H9 (cell line): ENCODE measurements at regions not wholly inside any gene's neighbourhood (a gene's known extent, or its start where the extent isn't known, plus 50 kb on each side); places are given as distances from the start of the nearest gene placed in this dataset.

Experiments used
- DNase-seq: peaks from one replicate; pipeline ENCODE4 v3.0.0-alpha.2; 2017
- H2AFZ ChIP-seq: one replicate; pipeline ENCODE4 v1.6.1; 2013; ENCODE audit warnings: mild to moderate bottlenecking, low read length, control low read depth, moderate library complexity
- H2AK5ac ChIP-seq: 2 replicates; pipeline ENCODE4 v1.6.1; 2013; ENCODE audit warnings: low read length, control low read depth, mixed read lengths; ENCODE audit not compliant: insufficient read length
- H2BK120ac ChIP-seq: one replicate; pipeline ENCODE4 v1.6.1; 2013; ENCODE audit warnings: low read depth, mild to moderate bottlenecking, low read length, control low read depth, inconsistent platforms; ENCODE audit not compliant: poor library complexity, severe bottlenecking
- H2BK12ac ChIP-seq: 2 replicates; pipeline ENCODE4 v1.6.1; 2013; ENCODE audit warnings: low read length, control low read depth, mixed read lengths, low read depth; ENCODE audit not compliant: insufficient read length
- H2BK15ac ChIP-seq: 2 replicates; pipeline ENCODE4 v1.6.1; 2013; ENCODE audit warnings: low read depth, low read length, control low read depth
- H2BK20ac ChIP-seq: one replicate; pipeline ENCODE4 v1.6.1; 2013; ENCODE audit warnings: low read depth, mild to moderate bottlenecking, low read length, control low read depth, inconsistent platforms; ENCODE audit not compliant: poor library complexity, severe bottlenecking
- H2BK5ac ChIP-seq: 2 replicates; pipeline ENCODE4 v1.6.1; 2013; ENCODE audit warnings: low read length, control low read depth, mixed read lengths; ENCODE audit not compliant: insufficient read length
- H3K14ac ChIP-seq: 2 replicates; pipeline ENCODE4 v1.6.1; 2013; ENCODE audit warnings: low read length, control low read depth; ENCODE audit not compliant: insufficient read depth
- H3K18ac ChIP-seq: 2 replicates; pipeline ENCODE4 v1.6.1; 2013; ENCODE audit warnings: low read depth, mild to moderate bottlenecking, mixed read lengths, low read length, control low read depth; ENCODE audit not compliant: insufficient read length
- H3K23ac ChIP-seq: 2 replicates; pipeline ENCODE4 v1.6.1; 2013; ENCODE audit warnings: low read length, control low read depth, mixed read lengths, low read depth; ENCODE audit not compliant: insufficient read length
- H3K23me2 ChIP-seq: 2 replicates; pipeline ENCODE4 v1.6.1; 2013; ENCODE audit warnings: low read depth, mild to moderate bottlenecking, mixed read lengths, low read length, control low read depth; ENCODE audit not compliant: insufficient read length, poor library complexity, severe bottlenecking
- H3K27ac ChIP-seq: 2 replicates; pipeline ENCODE4 v1.5.1; 2013; ENCODE audit warnings: low read length, control low read depth, mixed read lengths, low read depth; ENCODE audit not compliant: insufficient read length
- H3K27me3 ChIP-seq: 2 replicates; pipeline ENCODE4 v1.6.1; 2013; ENCODE audit warnings: low read length, control low read depth, inconsistent platforms; ENCODE audit not compliant: insufficient read depth
- H3K4ac ChIP-seq: 2 replicates; pipeline ENCODE4 v1.6.1; 2013; ENCODE audit warnings: low read depth, mild to moderate bottlenecking, control low read depth, inconsistent platforms, low read length, moderate library complexity
- H3K4me1 ChIP-seq: 2 replicates; pipeline ENCODE4 v1.6.1; 2013; ENCODE audit warnings: low read length, control low read depth, inconsistent platforms; ENCODE audit not compliant: insufficient read depth
- H3K4me2 ChIP-seq: 2 replicates; pipeline ENCODE4 v1.6.1; 2013; ENCODE audit warnings: low read length, control low read depth, mixed read lengths; ENCODE audit not compliant: insufficient read length, insufficient read depth
- H3K56ac ChIP-seq: 2 replicates; pipeline ENCODE4 v1.6.1; 2013; ENCODE audit warnings: low read depth, mild to moderate bottlenecking, mixed read lengths, low read length, control low read depth; ENCODE audit not compliant: insufficient read length
- H3K79me1 ChIP-seq: 2 replicates; pipeline ENCODE4 v1.6.1; 2013; ENCODE audit warnings: low read depth, mild to moderate bottlenecking, moderate library complexity, low read length, control low read depth, inconsistent platforms; ENCODE audit not compliant: insufficient read depth, poor library complexity, severe bottlenecking
- H3K79me2 ChIP-seq: 2 replicates; pipeline ENCODE4 v1.6.1; 2013; ENCODE audit warnings: low read length, control low read depth, inconsistent platforms; ENCODE audit not compliant: insufficient read depth
- H3K9ac ChIP-seq: 2 replicates; pipeline ENCODE4 v1.6.1; 2013; ENCODE audit warnings: low read length, control low read depth, mixed read lengths; ENCODE audit not compliant: insufficient read length; ENCODE audit errors: extremely low read depth
- H3K9me3 ChIP-seq: one replicate; pipeline ENCODE4 v1.6.1; 2013; ENCODE audit warnings: low read depth, low read length, inconsistent platforms; ENCODE audit not compliant: control insufficient read depth
- H3T11ph ChIP-seq: one replicate; pipeline ENCODE4 v1.6.1; 2013; ENCODE audit warnings: mild to moderate bottlenecking, low read length, control low read depth, inconsistent platforms
- H4K20me1 ChIP-seq: one replicate; pipeline ENCODE4 v1.6.1; 2013; ENCODE audit not compliant: control insufficient read depth, insufficient read length, insufficient read depth
- H4K5ac ChIP-seq: 2 replicates; pipeline ENCODE4 v1.6.1; 2013; ENCODE audit warnings: low read depth, mild to moderate bottlenecking, mixed read lengths, low read length, control low read depth; ENCODE audit not compliant: insufficient read length
- H4K8ac ChIP-seq: replicated peaks from 2 replicates; pipeline ENCODE4 v1.6.1; 2013; ENCODE audit warnings: low read length, control low read depth, mixed read lengths, low read depth; ENCODE audit not compliant: insufficient read length
- H4K91ac ChIP-seq: 2 replicates; pipeline ENCODE4 v1.6.1; 2013; ENCODE audit warnings: low read depth, mild to moderate bottlenecking, moderate library complexity, mixed read lengths, low read length, control low read depth; ENCODE audit not compliant: insufficient read length
- H3K27ac Mint-ChIP-seq, 3 experiments: 2 replicates in 2 of 3; 3 replicates in 1 of 3; pipeline ENCODE4 v1.8.0; 2020 to 2021; ENCODE audit warnings: mixed read lengths in 3 of 3, mild to moderate bottlenecking in 1 of 3, moderate library complexity in 1 of 3
- H3K27me3 Mint-ChIP-seq: 2 replicates; pipeline ENCODE4 v1.8.0; 2021; ENCODE audit warnings: low read depth, mild to moderate bottlenecking, moderate library complexity, mixed read lengths
- H3K36me3 Mint-ChIP-seq, 3 experiments: 2 replicates in 2 of 3; 3 replicates in 1 of 3; pipeline ENCODE4 v1.8.0; 2020 to 2021; ENCODE audit warnings: low read depth in 3 of 3, mixed read lengths in 3 of 3; ENCODE audit not compliant: insufficient read depth in 1 of 3
- H3K4me1 Mint-ChIP-seq, 2 experiments: 2 replicates each; pipeline ENCODE4 v1.8.0; 2020; ENCODE audit warnings: mixed read lengths in 2 of 2
- H3K4me3 Mint-ChIP-seq, 2 experiments: 2 replicates in 1 of 2; 3 replicates in 1 of 2; pipeline ENCODE4 v1.8.0; 2020 to 2021; ENCODE audit warnings: mild to moderate bottlenecking in 2 of 2, mixed read lengths in 2 of 2, moderate library complexity in 1 of 2
- H3K9me3 Mint-ChIP-seq, 2 experiments: 2 replicates in 1 of 2; 3 replicates in 1 of 2; pipeline ENCODE4 v1.8.0; 2020; ENCODE audit warnings: mild to moderate bottlenecking in 2 of 2, mixed read lengths in 2 of 2, moderate library complexity in 1 of 2
- CTCF ChIP-seq: fragments of 200-600 bp; sonication (generic); conservative IDR thresholded peaks from 3 replicates; pipeline ENCODE4 v1.8.0; 2021; ENCODE audit warnings: antibody characterized with exemption, mild to moderate bottlenecking
- WGBS: extraction: QIAGEN DNeasy Blood & Tissue Kit; methylation state at CpG from one replicate; pipeline ENCODE4 v1.1.7; 2013; ENCODE audit warnings: missing lambda C conversion rate, low lambda C conversion rate, mixed read lengths; ENCODE audit not compliant: insufficient read length; ENCODE audit errors: extremely low coverage; 5-methylcytosine and 5-hydroxymethylcytosine counted together

DNA sequence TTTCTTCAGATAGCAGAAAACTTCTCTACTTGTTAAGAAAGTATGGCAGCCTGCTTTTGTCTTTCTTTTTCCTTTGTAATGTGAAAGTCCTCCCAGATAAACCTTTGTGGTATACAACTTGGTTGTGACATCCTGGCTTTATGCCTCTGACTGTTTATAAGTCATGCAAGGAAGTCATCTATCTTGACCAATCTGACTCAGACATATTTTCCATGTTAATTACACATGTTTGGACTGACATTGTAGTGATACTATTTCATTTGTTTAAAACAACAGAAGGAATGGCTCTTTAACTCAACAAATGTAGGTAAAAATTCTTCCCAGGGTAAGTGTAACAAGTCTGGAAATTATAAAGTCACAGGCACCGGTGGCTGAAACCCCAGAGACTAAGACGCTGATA lies 341.6 kb upstream of the MEOX2 start:
- Histone ChIP-seq H3K79me1 (no peaks in the 10 kb centered on the region), H3T11ph (no peak overlapping the region), H2BK15ac (no peak overlapping the region), H3K14ac (no peak overlapping the region), H3K9me3 (no peaks in the 10 kb centered on the region), H2AFZ (no peak overlapping the region), H3K27ac (no peak overlapping the region), H3K56ac (no peak overlapping the region), H2BK12ac (no peak overlapping the region), H3K23me2 (no peaks in the 10 kb centered on the region), H3K27me3 (no peaks in the 10 kb centered on the region), H4K91ac (no peak overlapping the region), H3K23ac (no peak overlapping the region), H4K5ac (no peak overlapping the region), H3K4me2 (no peak overlapping the region), H3K79me2 (no peaks in the 10 kb centered on the region), H4K20me1 (no peaks in the 10 kb centered on the region), H3K9ac (no peak overlapping the region), H2BK20ac (no peak overlapping the region), H4K8ac (no peak overlapping the region), H3K4me1 (no peaks in the 10 kb centered on the region), H3K18ac (no peak overlapping the region), H2BK120ac (no peak overlapping the region), H2BK5ac (no peak overlapping the region), H2AK5ac (no peak overlapping the region), H3K4ac (no peak overlapping the region)
- no peaks in the 10 kb centered on the region for H3K9me3 Mint-ChIP-seq
- H3K36me3 Mint-ChIP-seq: no peaks in the 10 kb centered on the region
- H3K4me3 Mint-ChIP-seq: no peak overlapping the region
- DNase-seq: no peak
- no peak for TF ChIP-seq CTCF
- H3K4me1 Mint-ChIP-seq: peaks cover 13 to 15% of the 10 kb centered on the region in 2 experiments
- no peaks in the 10 kb centered on the region for H3K27me3 Mint-ChIP-seq
- H3K27ac Mint-ChIP-seq: no peak overlapping the region
- WGBS: no CpG with 5 or more reads among the region's 2 CpGs
